ENCODE measurements at regions not wholly inside any gene's neighbourhood (a gene's known extent, or its start where the extent isn't known, plus 50 kb on each side); places are given as distances from the start of the nearest gene placed in this dataset.

DNA sequence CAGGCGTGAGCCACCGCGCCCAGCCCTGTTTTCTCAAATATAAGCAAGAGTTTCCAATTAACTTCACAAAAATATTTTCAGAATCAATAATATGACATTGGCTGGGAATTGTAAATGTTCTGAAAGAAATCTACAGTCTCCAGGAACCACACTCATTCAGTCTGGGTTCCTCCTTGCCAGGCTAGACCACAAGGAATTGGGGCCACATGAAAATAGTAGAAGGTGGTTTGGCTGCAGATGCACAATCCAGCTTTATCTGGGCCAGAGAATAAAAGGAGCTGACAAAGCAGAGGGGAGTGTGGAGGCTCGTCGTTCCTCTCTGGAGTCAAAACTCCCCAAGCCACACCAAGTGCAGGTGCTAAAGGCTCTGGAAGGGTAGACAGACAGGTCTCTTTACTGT lies 92.0 kb upstream of the OSMR start:
- H3K4me3 ChIP-seq (ENCODE audit: low read depth, low read length), result no peak overlapping the region
- DNase-seq (ENCODE audit: low read depth), result no peak
- TF ChIP-seq, protein P1, sequence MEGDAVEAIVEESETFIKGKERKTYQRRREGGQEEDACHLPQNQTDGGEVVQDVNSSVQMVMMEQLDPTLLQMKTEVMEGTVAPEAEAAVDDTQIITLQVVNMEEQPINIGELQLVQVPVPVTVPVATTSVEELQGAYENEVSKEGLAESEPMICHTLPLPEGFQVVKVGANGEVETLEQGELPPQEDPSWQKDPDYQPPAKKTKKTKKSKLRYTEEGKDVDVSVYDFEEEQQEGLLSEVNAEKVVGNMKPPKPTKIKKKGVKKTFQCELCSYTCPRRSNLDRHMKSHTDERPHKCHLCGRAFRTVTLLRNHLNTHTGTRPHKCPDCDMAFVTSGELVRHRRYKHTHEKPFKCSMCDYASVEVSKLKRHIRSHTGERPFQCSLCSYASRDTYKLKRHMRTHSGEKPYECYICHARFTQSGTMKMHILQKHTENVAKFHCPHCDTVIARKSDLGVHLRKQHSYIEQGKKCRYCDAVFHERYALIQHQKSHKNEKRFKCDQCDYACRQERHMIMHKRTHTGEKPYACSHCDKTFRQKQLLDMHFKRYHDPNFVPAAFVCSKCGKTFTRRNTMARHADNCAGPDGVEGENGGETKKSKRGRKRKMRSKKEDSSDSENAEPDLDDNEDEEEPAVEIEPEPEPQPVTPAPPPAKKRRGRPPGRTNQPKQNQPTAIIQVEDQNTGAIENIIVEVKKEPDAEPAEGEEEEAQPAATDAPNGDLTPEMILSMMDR (conservative IDR thresholded peaks at IDR 0.05; ENCODE audit: low read depth, low read length), result no peak

DNA sequence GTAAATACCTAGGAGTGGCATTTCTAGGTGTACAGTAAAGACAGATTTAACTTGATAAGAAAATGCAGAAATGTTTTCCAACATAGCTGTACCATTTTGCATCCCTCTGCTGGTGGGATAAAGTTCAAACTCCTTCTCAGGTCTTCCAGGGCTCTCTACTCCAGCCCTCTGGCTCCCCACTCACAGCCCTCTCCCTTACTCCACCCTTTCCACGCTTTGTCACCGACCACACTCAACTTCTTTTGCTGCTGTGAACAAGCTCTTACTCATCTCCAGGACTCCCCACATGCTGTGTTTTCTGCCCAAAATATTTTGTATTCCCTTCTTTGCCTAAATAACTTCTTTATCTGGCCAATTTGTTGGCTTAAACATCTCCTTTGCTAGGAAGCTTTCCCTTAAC lies 90.6 kb upstream of the OSMR start:
- no peak for DNase-seq (ENCODE audit: low read depth)
- no peak overlapping the region for H3K4me3 ChIP-seq (ENCODE audit: low read depth, low read length)
- TF ChIP-seq, protein P1 (conservative IDR thresholded peaks at IDR 0.05; ENCODE audit: low read depth, low read length), result no peak

DNA sequence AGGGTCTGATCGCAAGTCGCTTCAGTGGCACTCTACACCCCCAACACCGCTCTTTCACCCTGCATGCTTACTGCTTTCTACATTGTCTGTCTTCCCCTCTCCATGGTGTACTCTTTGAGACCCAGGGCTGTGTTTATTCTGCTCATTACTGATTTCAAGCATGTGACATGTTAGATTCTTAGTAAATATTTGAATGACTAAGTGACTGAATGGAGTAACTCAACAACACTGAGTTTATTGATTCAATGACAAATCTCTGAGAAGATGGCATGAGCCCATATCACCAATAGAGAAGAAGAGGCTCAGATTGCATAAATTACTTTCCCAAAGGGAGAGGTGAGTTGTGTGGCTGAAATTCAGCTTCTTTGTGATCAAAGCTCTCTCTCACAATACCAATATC lies 89.7 kb upstream of the OSMR start:
- H3K4me3 ChIP-seq (ENCODE audit: low read depth, low read length), result no peak overlapping the region
- TF ChIP-seq, protein P1 (conservative IDR thresholded peaks at IDR 0.05; ENCODE audit: low read depth, low read length), result no peak
- DNase-seq (ENCODE audit: low read depth), result no peak

DNA sequence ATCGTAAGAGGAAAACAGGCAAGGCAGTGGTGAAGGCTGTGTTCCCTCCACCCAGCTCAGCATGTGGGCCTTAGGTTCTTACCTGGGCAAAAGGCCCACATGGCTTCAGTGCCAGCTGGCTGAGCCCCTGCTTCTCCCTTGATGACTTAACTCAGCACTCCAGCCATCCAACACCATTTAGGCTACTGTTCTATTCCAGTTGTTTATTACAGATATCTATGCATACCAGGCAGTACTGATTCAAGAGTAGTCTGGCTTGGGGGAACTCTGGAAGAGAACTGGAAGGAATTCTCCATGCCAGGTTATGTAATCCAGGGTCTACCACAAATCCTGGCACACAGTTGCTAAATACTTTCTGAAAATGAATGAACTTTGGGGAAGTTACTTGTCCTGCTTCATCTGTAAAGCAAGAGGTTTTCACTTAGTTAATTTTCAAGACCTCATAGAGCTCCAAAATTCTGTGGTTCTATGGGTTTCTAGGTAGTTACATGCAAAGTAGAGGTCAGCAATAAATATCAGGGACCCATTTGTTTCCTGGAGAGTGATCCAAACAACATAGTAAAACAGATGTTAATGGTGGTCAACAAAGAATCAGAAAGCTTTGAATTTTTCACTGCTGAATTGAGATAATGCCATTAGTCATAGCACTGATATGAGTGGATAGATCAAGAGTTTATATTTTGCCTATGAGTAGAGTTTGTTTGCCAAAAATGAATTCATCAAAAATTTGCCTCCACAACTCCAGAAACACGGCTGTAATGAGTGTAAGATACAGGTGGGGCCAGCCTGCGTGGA lies 88.2 kb upstream of the OSMR start:
- TF ChIP-seq, protein P1 (conservative IDR thresholded peaks at IDR 0.05; ENCODE audit: low read depth, low read length), result no peak
- no peak for DNase-seq (ENCODE audit: low read depth)
- H3K4me3 ChIP-seq (ENCODE audit: low read depth, low read length), result no peak overlapping the region

DNA sequence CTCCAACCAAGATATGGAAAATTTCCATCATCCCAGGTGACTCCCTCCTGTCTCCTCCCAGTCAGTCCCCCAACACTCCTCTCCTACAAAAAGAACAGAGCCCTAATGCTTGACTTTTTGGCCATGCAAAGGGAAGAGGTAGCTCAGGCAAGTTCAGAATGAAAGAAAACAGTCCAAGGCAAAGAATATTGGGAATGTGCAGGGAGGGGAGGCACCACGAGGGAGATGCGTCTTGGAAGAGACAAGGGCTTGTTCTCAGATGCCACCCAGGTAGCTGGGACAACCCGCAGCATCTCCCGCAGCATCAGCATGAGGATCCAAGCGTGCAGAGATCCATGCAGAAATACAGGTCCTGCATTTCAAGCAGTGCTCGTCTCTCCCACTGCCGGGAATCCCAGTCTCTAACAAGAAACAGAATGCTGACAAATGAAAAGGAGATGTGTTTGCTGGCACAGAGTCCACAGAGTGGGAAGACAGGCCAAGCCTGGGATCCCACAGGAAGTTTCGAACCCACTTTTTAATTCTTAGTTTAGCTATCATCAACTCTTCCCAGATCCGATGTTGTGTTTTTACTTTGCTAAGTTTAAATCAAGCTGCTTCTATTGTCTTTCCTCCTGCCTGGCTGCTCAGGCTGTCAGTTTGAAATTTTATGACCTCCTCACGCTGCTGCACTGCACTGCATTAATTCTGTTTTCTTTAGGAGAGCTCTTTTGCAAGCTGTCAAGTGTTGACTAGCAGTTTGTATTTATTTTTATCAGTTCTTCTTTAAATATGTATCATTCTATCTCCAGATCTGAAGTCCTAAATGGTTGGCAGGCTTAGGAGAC lies 86.8 kb upstream of the OSMR start:
- no peak overlapping the region for H3K4me3 ChIP-seq (ENCODE audit: low read depth, low read length)
- DNase-seq (ENCODE audit: low read depth), result no peak
- TF ChIP-seq, protein P1 (conservative IDR thresholded peaks at IDR 0.05; ENCODE audit: low read depth, low read length), result no peak

DNA sequence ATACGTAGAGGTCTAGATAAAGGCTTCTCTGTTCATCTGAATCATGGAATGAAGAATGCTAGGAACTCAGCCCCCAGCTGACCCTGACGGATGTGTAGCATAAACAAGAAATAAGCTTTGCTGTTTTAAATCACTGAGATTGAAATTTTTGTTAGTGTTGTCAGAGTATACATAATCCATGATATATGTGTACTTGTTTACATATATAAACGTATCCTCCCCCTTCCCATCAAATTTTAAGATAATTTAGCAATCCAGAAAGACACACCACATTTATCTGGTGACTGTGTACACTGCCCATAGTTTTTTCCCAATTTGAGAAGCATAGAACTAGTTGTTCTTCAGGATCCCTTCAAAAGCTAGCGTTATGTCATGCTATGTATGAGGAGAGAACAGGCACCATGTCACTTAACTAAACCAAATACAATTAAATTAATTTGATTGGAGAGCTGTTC lies 80.8 kb upstream of the OSMR start:
- TF ChIP-seq, protein P1 (conservative IDR thresholded peaks at IDR 0.05; ENCODE audit: low read depth, low read length), result no peak
- DNase-seq (ENCODE audit: low read depth), result no peak
- no peak overlapping the region for H3K4me3 ChIP-seq (ENCODE audit: low read depth, low read length)
